B cell (primary cell): ENCODE measurements at regions not wholly inside any gene's neighbourhood (a gene's known extent, or its start where the extent isn't known, plus 50 kb on each side); places are given as distances from the start of the nearest gene placed in this dataset.

Experiments used
- ATAC-seq: fragments of 200-7000 bp; cut with Tn5 transposase; one replicate; pipeline ENCODE4 v1.10.0; 2021; ENCODE audit warnings: low read depth, mild to moderate bottlenecking, moderate number of reproducible peaks, moderate library complexity
- CTCF ChIA-PET: fragments of 350-600 bp; sonication (Branson Sonifier 250); formaldehyde crosslinking; loops from one replicate; lab custom pipeline; 2021; ENCODE audit warnings: antibody characterized with exemption, inconsistent platforms; lab: Charles Lee
- POLR2A ChIA-PET: fragments of 350-600 bp; sonication (Branson Sonifier 250); formaldehyde crosslinking; loops from one replicate; lab custom pipeline; 2021; ENCODE audit warnings: antibody characterized with exemption; lab: Charles Lee
- DNase-seq: peaks from one replicate; pipeline ENCODE4 v3.0.0; 2013
- H2AFZ ChIP-seq: 2 replicates; pipeline ENCODE4 v1.6.1; 2012; ENCODE audit warnings: mild to moderate bottlenecking, low read depth, low read length; ENCODE audit not compliant: insufficient read depth, poor library complexity, severe bottlenecking
- H3K27ac ChIP-seq, 2 donors: 1 replicate in 1 of 2; 2 replicates in 1 of 2; pipeline ENCODE4 v1.5.1; 2012 to 2013; ENCODE audit warnings: low read length in 2 of 2, mild to moderate bottlenecking in 2 of 2, moderate library complexity in 1 of 2
- H3K27me3 ChIP-seq, 4 experiments: fragments of 200-600 bp in 1 of 4; sonication (generic) in 1 of 4; replicated peaks in 1 of 4; 1 replicate in 2 of 4; 2 replicates in 2 of 4; pipeline versions ENCODE4 v1.6.1 to v1.7.0; 2013 to 2016; ENCODE audit warnings: low read length in 3 of 4, mild to moderate bottlenecking in 2 of 4, mixed read lengths in 1 of 4, moderate library complexity in 1 of 4; ENCODE audit not compliant: insufficient read depth in 4 of 4, control insufficient read depth in 3 of 4; ENCODE audit errors: control extremely low read depth in 1 of 4
- H3K36me3 ChIP-seq, 2 experiments: replicated peaks in 1 of 2; 1 replicate in 1 of 2; 2 replicates in 1 of 2; pipeline versions ENCODE4 v1.6.1 to v1.7.1; 2013; ENCODE audit warnings: low read length in 1 of 2; ENCODE audit not compliant: insufficient read depth in 2 of 2, control insufficient read depth in 1 of 2; ENCODE audit errors: control extremely low read depth in 1 of 2, extremely low read depth in 1 of 2
- H3K4me1 ChIP-seq, 2 donors: fragments of 200-600 bp in 1 of 2; sonication (generic) in 1 of 2; 1 replicate in 1 of 2; 2 replicates in 1 of 2; pipeline versions ENCODE4 v1.5.1 to v1.6.1; 2013 to 2017; ENCODE audit warnings: low read length in 2 of 2; ENCODE audit not compliant: control insufficient read depth in 2 of 2, insufficient read depth in 2 of 2
- H3K4me2 ChIP-seq: replicated peaks from 2 replicates; pipeline ENCODE3; 2012; ENCODE audit warnings: mild to moderate bottlenecking, low read depth, low read length; ENCODE audit not compliant: poor library complexity, severe bottlenecking
- H3K4me3 ChIP-seq, 5 experiments: fragments of 200-600 bp in 1 of 5; sonication (generic) in 1 of 5; 1 replicate in 3 of 5; 2 replicates in 2 of 5; pipeline versions ENCODE4 v1.5.1 to v1.7.0; 2011 to 2016; ENCODE audit warnings: low read length in 4 of 5, mild to moderate bottlenecking in 4 of 5, low read depth in 2 of 5, control low read depth in 1 of 5, moderate library complexity in 1 of 5; ENCODE audit not compliant: insufficient read depth in 1 of 5; ENCODE audit errors: control extremely low read depth in 1 of 5, extremely low read depth in 1 of 5
- H3K79me2 ChIP-seq: fragments of 200-600 bp; sonication (generic); one replicate; pipeline ENCODE4 v1.6.0; 2016; ENCODE audit warnings: low read length; ENCODE audit not compliant: control insufficient read depth, insufficient read depth
- H3K9ac ChIP-seq: fragments of 200-600 bp; sonication (generic); 2 replicates; pipeline ENCODE4 v1.6.1; 2017; ENCODE audit warnings: mild to moderate bottlenecking, low read length, moderate library complexity
- H3K9me3 ChIP-seq, 3 donors: one replicate each; pipeline versions ENCODE4 v1.6.1 to v1.7.1; 2013; ENCODE audit warnings: low read length in 2 of 3; ENCODE audit not compliant: control insufficient read depth in 2 of 3, insufficient read depth in 1 of 3; ENCODE audit errors: control extremely low read depth in 1 of 3
- H4K20me1 ChIP-seq: 2 replicates; pipeline ENCODE4 v1.6.0; 2012; ENCODE audit warnings: mild to moderate bottlenecking, low read length; ENCODE audit not compliant: insufficient read depth, control insufficient read depth, poor library complexity, severe bottlenecking
- H3K27ac Mint-ChIP-seq: one replicate; pipeline ENCODE4 v1.8.0; 2021; ENCODE audit warnings: mixed read lengths
- H3K27me3 Mint-ChIP-seq: one replicate; pipeline ENCODE4 v1.8.0; 2021; ENCODE audit warnings: mixed read lengths
- H3K4me1 Mint-ChIP-seq: one replicate; pipeline ENCODE4 v1.8.0; 2021; ENCODE audit warnings: mixed read lengths
- H3K4me3 Mint-ChIP-seq: one replicate; pipeline ENCODE4 v1.8.0; 2021; ENCODE audit warnings: mixed read lengths
- H3K9me3 Mint-ChIP-seq: one replicate; pipeline ENCODE4 v1.8.0; 2022; ENCODE audit warnings: mixed read lengths; ENCODE audit not compliant: insufficient read depth
- EZH2 ChIP-seq: IDR thresholded peaks from 2 replicates; pipeline ENCODE4 v1.6.1; 2012; ENCODE audit warnings: borderline replicate concordance, low read depth, mild to moderate bottlenecking, moderate library complexity, low read length; ENCODE audit not compliant: insufficient read depth, poor library complexity, severe bottlenecking
- WGBS: methylation state at CpG from one replicate; pipeline ENCODE4 v1.1.5; 2013; ENCODE audit warnings: missing lambda C conversion rate; ENCODE audit not compliant: insufficient coverage; 5-methylcytosine and 5-hydroxymethylcytosine counted together
- intact Hi-C: fragments of 100-400 bp; cut with micrococcal nuclease; formaldehyde crosslinking; loops from one replicate; pipeline ENCODE4 v1.10.0; 2022
- TF ChIP-seq, protein P1 (sequence below): fragments of 200-600 bp; IDR thresholded peaks from one replicate; pipeline ENCODE4 v1.8.0; 2022; ENCODE audit warnings: antibody characterized with exemption, mild to moderate bottlenecking

DNA sequence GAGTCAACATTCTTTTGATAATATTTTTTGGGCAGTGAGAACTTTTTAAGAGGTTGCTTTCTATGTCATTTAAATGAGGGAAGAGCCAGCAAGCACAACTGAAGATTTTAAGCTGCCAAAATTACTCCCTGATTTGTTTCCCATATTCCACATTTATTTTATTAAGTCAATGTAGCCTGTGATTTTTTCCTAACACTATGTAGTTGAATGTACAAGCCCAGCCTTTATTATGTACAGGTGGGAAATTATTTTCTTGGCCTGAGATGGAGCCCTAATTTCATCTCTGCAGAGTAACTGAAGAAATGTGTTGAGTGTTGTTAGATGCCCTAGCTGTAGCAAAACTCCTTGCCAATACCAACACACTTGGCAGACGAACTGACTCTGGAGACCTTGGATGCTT, 83.1 kb upstream of the MINDY3 start:
- peaks cover 7% of the 10 kb centered on the region for H3K27me3 Mint-ChIP-seq
- peaks cover 3% of the 10 kb centered on the region for H3K9me3 Mint-ChIP-seq
- Histone ChIP-seq H3K27ac (no peak overlapping the region), H3K9me3 (peaks cover 0 to 1% (median 0%) of the 10 kb centered on the region in 3 donors), H3K9ac (no peak overlapping the region), H3K4me3 (no peak overlapping the region), H3K27me3 (no peaks in the 10 kb centered on the region), H3K36me3 (no peaks in the 10 kb centered on the region), H3K79me2 (no peaks in the 10 kb centered on the region), H4K20me1 (no peaks in the 10 kb centered on the region), H3K4me2 (no peak overlapping the region), H3K4me1 (no peaks in the 10 kb centered on the region), H2AFZ (no peak overlapping the region)
- ChIA-PET POLR2A (no interaction called here), CTCF (no interaction called here)
- WGBS = no CpG with 5 or more reads among the region's 1 CpG
- DNase-seq = no peak
- H3K4me3 Mint-ChIP-seq = no peak overlapping the region
- no peaks in the 10 kb centered on the region for H3K4me1 Mint-ChIP-seq
- TF ChIP-seq, protein P1, sequence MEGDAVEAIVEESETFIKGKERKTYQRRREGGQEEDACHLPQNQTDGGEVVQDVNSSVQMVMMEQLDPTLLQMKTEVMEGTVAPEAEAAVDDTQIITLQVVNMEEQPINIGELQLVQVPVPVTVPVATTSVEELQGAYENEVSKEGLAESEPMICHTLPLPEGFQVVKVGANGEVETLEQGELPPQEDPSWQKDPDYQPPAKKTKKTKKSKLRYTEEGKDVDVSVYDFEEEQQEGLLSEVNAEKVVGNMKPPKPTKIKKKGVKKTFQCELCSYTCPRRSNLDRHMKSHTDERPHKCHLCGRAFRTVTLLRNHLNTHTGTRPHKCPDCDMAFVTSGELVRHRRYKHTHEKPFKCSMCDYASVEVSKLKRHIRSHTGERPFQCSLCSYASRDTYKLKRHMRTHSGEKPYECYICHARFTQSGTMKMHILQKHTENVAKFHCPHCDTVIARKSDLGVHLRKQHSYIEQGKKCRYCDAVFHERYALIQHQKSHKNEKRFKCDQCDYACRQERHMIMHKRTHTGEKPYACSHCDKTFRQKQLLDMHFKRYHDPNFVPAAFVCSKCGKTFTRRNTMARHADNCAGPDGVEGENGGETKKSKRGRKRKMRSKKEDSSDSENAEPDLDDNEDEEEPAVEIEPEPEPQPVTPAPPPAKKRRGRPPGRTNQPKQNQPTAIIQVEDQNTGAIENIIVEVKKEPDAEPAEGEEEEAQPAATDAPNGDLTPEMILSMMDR = no peak
- TF ChIP-seq EZH2 = no peak
- ATAC-seq = no peak
- intact Hi-C loops = no loop called here
- no peak overlapping the region for H3K27ac Mint-ChIP-seq

DNA sequence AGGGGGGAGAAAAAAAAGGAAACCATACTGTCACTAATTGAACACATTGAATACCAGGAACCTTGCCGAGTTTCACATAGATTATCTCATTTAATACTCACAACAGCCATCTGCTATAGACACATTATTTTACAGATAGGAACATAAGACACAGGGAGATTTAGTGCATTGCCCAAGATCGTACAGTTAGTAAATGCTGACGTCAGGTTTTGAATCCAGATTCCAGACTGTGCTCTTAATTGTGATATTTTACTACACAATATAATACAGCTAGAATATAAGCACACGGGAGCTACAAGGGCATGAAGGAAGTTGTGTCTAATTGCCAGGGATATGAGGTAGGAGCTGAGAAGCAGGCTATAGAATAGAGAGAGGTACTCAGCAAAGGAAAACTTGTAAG, 93.9 kb upstream of the MINDY3 start:
- ChIA-PET POLR2A (no interaction called here), CTCF (no interaction called here)
- Mint-ChIP-seq H3K9me3 (no peaks in the 10 kb centered on the region), H3K4me3 (no peak overlapping the region), H3K27me3 (no peaks in the 10 kb centered on the region), H3K27ac (no peak overlapping the region), H3K4me1 (no peaks in the 10 kb centered on the region)
- Histone ChIP-seq H3K4me3 (no peak overlapping the region), H3K27me3 (no peaks in the 10 kb centered on the region), H2AFZ (no peak overlapping the region), H4K20me1 (no peaks in the 10 kb centered on the region), H3K4me2 (no peak overlapping the region), H3K36me3 (no peaks in the 10 kb centered on the region), H3K79me2 (no peaks in the 10 kb centered on the region), H3K27ac (no peak overlapping the region), H3K9ac (no peak overlapping the region), H3K9me3 (no peaks in the 10 kb centered on the region), H3K4me1 (no peaks in the 10 kb centered on the region)
- ATAC-seq (no peak), DNase-seq (no peak)
- intact Hi-C loops = no loop called here
- no CpG with 5 or more reads among the region's 4 CpGs for WGBS
- TF ChIP-seq, protein P1 = no peak
- no peak for TF ChIP-seq EZH2
